H1 (cell line): ENCODE measurements at regions not wholly inside any gene's neighbourhood (a gene's known extent, or its start where the extent isn't known, plus 50 kb on each side); places are given as distances from the start of the nearest gene placed in this dataset.

Source experiments
- CTCF ChIA-PET: fragments of 300-600 bp; sonication (Branson Sonifier 250); formaldehyde crosslinking; loops from one replicate; lab custom pipeline; 2021; ENCODE audit not compliant: partially characterized antibody; lab: Charles Lee
- POLR2A ChIA-PET: fragments of 300-600 bp; sonication (Branson Sonifier 250); formaldehyde crosslinking; loops from one replicate; lab custom pipeline; 2021; ENCODE audit warnings: inconsistent platforms; ENCODE audit not compliant: partially characterized antibody; lab: Charles Lee
- DNase-seq, 2 experiments: peaks; one replicate each; pipeline versions ENCODE4 v3.0.0 to v3.0.0-alpha.2; 2010 to 2022; ENCODE audit warnings: low spot score in 2 of 2, low read depth in 1 of 2, mixed read lengths in 1 of 2
- FAIRE-seq: peaks from 2 replicates; lab custom pipeline; 2011; peaks lifted over from hg19 to GRCh38; lab: Jason Lieb, UNC
- H2AFZ ChIP-seq: 2 replicates; pipeline ENCODE4 v1.8.1; 2012; ENCODE audit warnings: low read length, inconsistent platforms
- H2AK5ac ChIP-seq: 2 replicates; pipeline ENCODE4 v1.6.1; 2013; ENCODE audit warnings: low read depth, low read length
- H2BK120ac ChIP-seq: replicated peaks from 2 replicates; pipeline ENCODE3; 2013; ENCODE audit warnings: low read depth, low read length, inconsistent platforms
- H2BK12ac ChIP-seq: 2 replicates; pipeline ENCODE4 v1.6.1; 2013; ENCODE audit warnings: low read depth, low read length
- H2BK15ac ChIP-seq: 2 replicates; pipeline ENCODE4 v1.6.1; 2013; ENCODE audit warnings: low read length
- H2BK20ac ChIP-seq: 2 replicates; pipeline ENCODE4 v1.6.1; 2013; ENCODE audit warnings: low read length
- H2BK5ac ChIP-seq: 2 replicates; pipeline ENCODE4 v1.6.1; 2013; ENCODE audit warnings: low read depth, low read length
- H3K14ac ChIP-seq: 2 replicates; pipeline ENCODE4 v1.6.1; 2013; ENCODE audit warnings: inconsistent platforms; ENCODE audit not compliant: insufficient read length
- H3K18ac ChIP-seq: 2 replicates; pipeline ENCODE4 v1.6.1; 2013; ENCODE audit warnings: low read length; ENCODE audit errors: extremely low read depth
- H3K23ac ChIP-seq: 2 replicates; pipeline ENCODE4 v1.6.1; 2013; ENCODE audit warnings: inconsistent platforms; ENCODE audit not compliant: insufficient read length
- H3K23me2 ChIP-seq: 2 replicates; pipeline ENCODE4 v1.6.1; 2013; ENCODE audit warnings: low read depth, low read length
- H3K27ac ChIP-seq: 2 replicates; pipeline ENCODE4 v1.6.1; 2011; ENCODE audit warnings: low read depth, low read length, inconsistent platforms
- H3K27me3 ChIP-seq, 4 experiments: replicated peaks in 1 of 4; 1 replicate in 1 of 4; 2 replicates in 3 of 4; pipeline versions ENCODE4 v1.6.1 to v1.8.1; 2011 to 2013; ENCODE audit warnings: low read length in 3 of 4, mild to moderate bottlenecking in 3 of 4, inconsistent platforms in 2 of 4, mixed read lengths in 2 of 4, moderate library complexity in 1 of 4; ENCODE audit not compliant: control insufficient read depth in 3 of 4, insufficient read depth in 3 of 4; ENCODE audit errors: extremely low read depth in 1 of 4
- H3K36me3 ChIP-seq, 4 experiments: 2 replicates each; pipeline versions ENCODE4 v1.6.1 to v1.8.1; 2011 to 2013; ENCODE audit warnings: mild to moderate bottlenecking in 4 of 4, low read length in 3 of 4, moderate library complexity in 2 of 4, control low read depth in 1 of 4, inconsistent platforms in 1 of 4; ENCODE audit not compliant: insufficient read depth in 4 of 4, control insufficient read depth in 2 of 4
- H3K4ac ChIP-seq: replicated peaks from 2 replicates; pipeline ENCODE3; 2013; ENCODE audit warnings: low read length, low read depth, mixed read lengths, inconsistent platforms; ENCODE audit not compliant: insufficient read length
- H3K4me1 ChIP-seq, 4 experiments: replicated peaks in 1 of 4; 1 replicate in 1 of 4; 2 replicates in 3 of 4; pipeline versions ENCODE4 v1.6.1 to v1.8.1; 2011 to 2013; ENCODE audit warnings: low read length in 3 of 4, inconsistent platforms in 2 of 4, mixed read lengths in 1 of 4; ENCODE audit not compliant: insufficient read depth in 4 of 4, control insufficient read depth in 3 of 4
- H3K4me2 ChIP-seq, 2 experiments: 2 replicates each; pipeline versions ENCODE4 v1.6.1 to v1.8.1; 2011 to 2013; ENCODE audit warnings: low read depth in 2 of 2, low read length in 2 of 2, control low read depth in 1 of 2, inconsistent platforms in 1 of 2, mild to moderate bottlenecking in 1 of 2; ENCODE audit not compliant: insufficient read depth in 1 of 2
- H3K4me3 ChIP-seq, 4 experiments: fragments of 200-600, 300-600 bp in 1 of 4; sonication (generic), shearing (Covaris generic), sonication (Bioruptor Twin) in 1 of 4; 2 replicates each; pipeline versions ENCODE4 v1.5.1 to v1.8.1; 2011 to 2016; ENCODE audit warnings: low read length in 4 of 4, low read depth in 3 of 4, control low read depth in 2 of 4, inconsistent platforms in 2 of 4, mild to moderate bottlenecking in 2 of 4, mixed read lengths in 1 of 4, moderate library complexity in 1 of 4; ENCODE audit not compliant: insufficient read depth in 2 of 4; ENCODE audit errors: extremely low read depth in 1 of 4
- H3K56ac ChIP-seq: replicated peaks from 2 replicates; pipeline ENCODE3; 2013; ENCODE audit warnings: low read depth, mild to moderate bottlenecking, mixed read lengths, low read length, inconsistent platforms; ENCODE audit not compliant: insufficient read length
- H3K79me1 ChIP-seq: 2 replicates; pipeline ENCODE4 v1.6.1; 2013; ENCODE audit warnings: low read depth, low read length, control low read depth
- H3K79me2 ChIP-seq, 2 experiments: 2 replicates each; pipeline versions ENCODE4 v1.6.1 to v1.8.1; 2012 to 2013; ENCODE audit warnings: low read length in 2 of 2, mild to moderate bottlenecking in 2 of 2, inconsistent platforms in 1 of 2; ENCODE audit not compliant: insufficient read depth in 2 of 2, control insufficient read depth in 1 of 2
- H3K9ac ChIP-seq, 4 experiments: replicated peaks in 1 of 4; 1 replicate in 1 of 4; 2 replicates in 3 of 4; pipeline versions ENCODE4 v1.6.1 to v1.8.1; 2011 to 2013; ENCODE audit warnings: low read depth in 3 of 4, low read length in 3 of 4, control low read depth in 2 of 4, mild to moderate bottlenecking in 2 of 4, moderate library complexity in 2 of 4, inconsistent platforms in 1 of 4; ENCODE audit errors: extremely low read depth in 1 of 4
- H3K9me3 ChIP-seq, 2 experiments: 2 replicates each; pipeline versions ENCODE4 v1.6.1 to v1.8.1; 2012 to 2013; ENCODE audit warnings: mild to moderate bottlenecking in 2 of 2, moderate library complexity in 2 of 2, control low read depth in 1 of 2, inconsistent platforms in 1 of 2, low read depth in 1 of 2, low read length in 1 of 2, mixed read lengths in 1 of 2; ENCODE audit not compliant: insufficient read depth in 2 of 2
- H4K20me1 ChIP-seq, 2 experiments: replicated peaks in 1 of 2; 2 replicates each; pipeline versions ENCODE3 to v1.8.1; 2011 to 2013; ENCODE audit warnings: inconsistent platforms in 2 of 2, low read length in 2 of 2, mild to moderate bottlenecking in 1 of 2; ENCODE audit not compliant: insufficient read depth in 2 of 2, control insufficient read depth in 1 of 2
- H4K5ac ChIP-seq: 2 replicates; pipeline ENCODE4 v1.6.1; 2013; ENCODE audit warnings: low read length, low read depth, mixed read lengths, inconsistent platforms; ENCODE audit not compliant: insufficient read length
- H4K8ac ChIP-seq: 2 replicates; pipeline ENCODE4 v1.8.0; 2013; ENCODE audit warnings: mild to moderate bottlenecking, moderate library complexity, low read length, inconsistent platforms; ENCODE audit not compliant: insufficient read depth; ENCODE audit errors: extremely low read depth
- H4K91ac ChIP-seq: replicated peaks from 2 replicates; pipeline ENCODE3; 2013; ENCODE audit warnings: low read length, mixed read lengths, inconsistent platforms; ENCODE audit not compliant: insufficient read length
- CHD2 ChIP-seq: IDR thresholded peaks from 2 replicates; pipeline ENCODE4 v1.6.1; 2012; ENCODE audit warnings: low read length, improper control_type of control experiment
- GTF2F1 ChIP-seq: IDR thresholded peaks from 2 replicates; pipeline ENCODE4 v1.6.1; 2012; ENCODE audit warnings: low read depth, low read length, improper control_type of control experiment, borderline replicate concordance
- NRF1 ChIP-seq: IDR thresholded peaks from 2 replicates; pipeline ENCODE4 v1.6.1; 2011; ENCODE audit warnings: mild to moderate bottlenecking, low read depth, low read length, improper control_type of control experiment
- SP1 ChIP-seq: IDR thresholded peaks from 2 replicates; pipeline ENCODE4 v1.6.1; 2011; ENCODE audit warnings: low read depth, low read length

GRCh38 chr2:139064159-139064558 lies 284.0 kb upstream of the NXPH2 start:
- H3K23ac ChIP-seq: no peak overlapping the region
- no peak for FAIRE-seq
- CTCF ChIA-PET: interaction anchor here (1.0 kb wide), 1 partner anchor 138 kb away, joined by 3 read pairs; no protein-coding TSS in a partner anchor

More at GRCh38 chr2:139064159-139064558, 284.0 kb upstream of the NXPH2 start:
- no peak overlapping the region for H4K5ac ChIP-seq
- H4K20me1 ChIP-seq: no peaks in the 10 kb centered on the region
- H4K91ac ChIP-seq: no peak overlapping the region
- H3K14ac ChIP-seq: no peak overlapping the region
- no peak overlapping the region for H2BK5ac ChIP-seq
- H3K18ac ChIP-seq: no peak overlapping the region
- H3K27me3 ChIP-seq: no peaks in the 10 kb centered on the region
- H2AK5ac ChIP-seq: no peak overlapping the region
- POLR2A ChIA-PET: interaction anchor here (0.6 kb wide), 1 partner anchor 924 kb away, joined by 3 read pairs; no protein-coding TSS in a partner anchor
- no peak overlapping the region for H2AFZ ChIP-seq
- no peak overlapping the region for H2BK20ac ChIP-seq
- H3K79me1 ChIP-seq: no peaks in the 10 kb centered on the region
- no peak overlapping the region for H3K4ac ChIP-seq
- no peak overlapping the region for H2BK12ac ChIP-seq
- H3K9ac ChIP-seq: no peak overlapping the region
- H3K23me2 ChIP-seq: no peaks in the 10 kb centered on the region
- no peak overlapping the region for H3K56ac ChIP-seq
- H3K4me1 ChIP-seq: no peaks in the 10 kb centered on the region
- TF ChIP-seq NRF1: no peak
- no peak for TF ChIP-seq CHD2
- no peak for TF ChIP-seq SP1
- no peak for TF ChIP-seq GTF2F1
- H4K8ac ChIP-seq: no peak overlapping the region
- no peak overlapping the region for H3K27ac ChIP-seq
- DNase-seq: no peak
- no peaks in the 10 kb centered on the region for H3K9me3 ChIP-seq
- no peak overlapping the region for H3K4me2 ChIP-seq
- H2BK15ac ChIP-seq: no peak overlapping the region
- no peak overlapping the region for H2BK120ac ChIP-seq
- no peaks in the 10 kb centered on the region for H3K79me2 ChIP-seq
- H3K4me3 ChIP-seq: no peak overlapping the region
- H3K36me3 ChIP-seq: no peaks in the 10 kb centered on the region
